ENCODE measurements at regions not wholly inside any gene's neighbourhood (a gene's known extent, or its start where the extent isn't known, plus 50 kb on each side); places are given as distances from the start of the nearest gene placed in this dataset.
A peak's percentile ranks its signal among the peaks of the same experiment; 100 is the strongest.

GRCh38 chr13:53254500-53254899 lies 225.9 kb downstream of the OLFM4 start:
- Histone ChIP-seq H3K4me1 (ENCODE audit: control insufficient read depth in 5 of 5, insufficient read depth in 5 of 5, low read length in 5 of 5) (no peaks in the 10 kb centered on the region), H3K27me3 (ENCODE audit: control insufficient read depth in 3 of 3, insufficient read depth in 3 of 3, low read length in 2 of 3) (peaks cover 0 to 3% (median 0%) of the 10 kb centered on the region in 3 donors), H3K9me3 (ENCODE audit: control insufficient read depth in 4 of 4, insufficient read depth in 3 of 4, low read length in 3 of 4) (peaks cover 0 to 4% (median 0%) of the 10 kb centered on the region in 4 donors), H3K36me3 (ENCODE audit: control insufficient read depth in 4 of 4, insufficient read depth in 4 of 4, low read length in 4 of 4) (no peaks in the 10 kb centered on the region), H3K9ac (ENCODE audit: insufficient read depth in 1 of 2, low read length in 2 of 2) (no peak overlapping the region), H3K4me3 (no peak overlapping the region), H3K27ac (ENCODE audit: low read depth in 1 of 2, low read length in 1 of 2) (no peak overlapping the region)
- WGBS, 2 donors: 22 to 30% methylated on average over 4 of the region's 4 CpGs
- ATAC-seq (ENCODE audit: insufficient read depth, low FRiP score): no peak
- no peak for TF ChIP-seq CTCF (IDR thresholded peaks at IDR 0.05; ENCODE audit: control extremely low read depth, extremely low read depth)
- peak in 2 of 3 donors; percentile 21 to 50 for DNase-seq

- Histone ChIP-seq H3K27me3 (ENCODE audit: control insufficient read depth in 3 of 3, insufficient read depth in 3 of 3, low read length in 2 of 3) (peaks cover 0 to 3% (median 0%) of the 10 kb centered on the region in 3 donors), H3K27ac (ENCODE audit: low read depth in 1 of 2, low read length in 1 of 2) (no peak overlapping the region), H3K4me1 (ENCODE audit: control insufficient read depth in 5 of 5, insufficient read depth in 5 of 5, low read length in 5 of 5) (no peaks in the 10 kb centered on the region), H3K9me3 (ENCODE audit: control insufficient read depth in 4 of 4, insufficient read depth in 3 of 4, low read length in 3 of 4) (peaks cover 0 to 4% (median 0%) of the 10 kb centered on the region in 4 donors), H3K4me3 (no peak overlapping the region), H3K36me3 (ENCODE audit: control insufficient read depth in 4 of 4, insufficient read depth in 4 of 4, low read length in 4 of 4) (no peaks in the 10 kb centered on the region), H3K9ac (ENCODE audit: insufficient read depth in 1 of 2, low read length in 2 of 2) (no peak overlapping the region)
- ATAC-seq (ENCODE audit: insufficient read depth, low FRiP score) (no peak), DNase-seq (no peak)
- 90% methylated on average over 5 of the region's 5 CpGs for WGBS, 2 donors
- TF ChIP-seq CTCF (IDR thresholded peaks at IDR 0.05; ENCODE audit: control extremely low read depth, extremely low read depth): no peak
Observed at GRCh38 chr13:53255795-53256194, 227.2 kb downstream of the OLFM4 start.

- ATAC-seq (ENCODE audit: insufficient read depth, low FRiP score) (no peak), DNase-seq (peak in 1 of 3 donors; percentile 5)
- no peaks in the 10 kb centered on the region for H3K4me1 ChIP-seq (ENCODE audit: control insufficient read depth in 5 of 5, insufficient read depth in 5 of 5, low read length in 5 of 5)
- peaks cover 0 to 3% (median 0%) of the 10 kb centered on the region in 3 donors for H3K27me3 ChIP-seq (ENCODE audit: control insufficient read depth in 3 of 3, insufficient read depth in 3 of 3, low read length in 2 of 3)
- H3K27ac ChIP-seq (ENCODE audit: low read depth in 1 of 2, low read length in 1 of 2): no peak overlapping the region
- peaks cover 0 to 4% (median 0%) of the 10 kb centered on the region in 4 donors for H3K9me3 ChIP-seq (ENCODE audit: control insufficient read depth in 4 of 4, insufficient read depth in 3 of 4, low read length in 3 of 4)
- 56 to 58% methylated on average over 8 of the region's 8 CpGs for WGBS, 2 donors
- no peaks in the 10 kb centered on the region for H3K36me3 ChIP-seq (ENCODE audit: control insufficient read depth in 4 of 4, insufficient read depth in 4 of 4, low read length in 4 of 4)
- no peak overlapping the region for H3K9ac ChIP-seq (ENCODE audit: insufficient read depth in 1 of 2, low read length in 2 of 2)
- H3K4me3 ChIP-seq: no peak overlapping the region
- TF ChIP-seq CTCF (IDR thresholded peaks at IDR 0.05; ENCODE audit: control extremely low read depth, extremely low read depth): no peak
Observed at GRCh38 chr13:53260594-53260993, 232.0 kb downstream of the OLFM4 start.

DNA sequence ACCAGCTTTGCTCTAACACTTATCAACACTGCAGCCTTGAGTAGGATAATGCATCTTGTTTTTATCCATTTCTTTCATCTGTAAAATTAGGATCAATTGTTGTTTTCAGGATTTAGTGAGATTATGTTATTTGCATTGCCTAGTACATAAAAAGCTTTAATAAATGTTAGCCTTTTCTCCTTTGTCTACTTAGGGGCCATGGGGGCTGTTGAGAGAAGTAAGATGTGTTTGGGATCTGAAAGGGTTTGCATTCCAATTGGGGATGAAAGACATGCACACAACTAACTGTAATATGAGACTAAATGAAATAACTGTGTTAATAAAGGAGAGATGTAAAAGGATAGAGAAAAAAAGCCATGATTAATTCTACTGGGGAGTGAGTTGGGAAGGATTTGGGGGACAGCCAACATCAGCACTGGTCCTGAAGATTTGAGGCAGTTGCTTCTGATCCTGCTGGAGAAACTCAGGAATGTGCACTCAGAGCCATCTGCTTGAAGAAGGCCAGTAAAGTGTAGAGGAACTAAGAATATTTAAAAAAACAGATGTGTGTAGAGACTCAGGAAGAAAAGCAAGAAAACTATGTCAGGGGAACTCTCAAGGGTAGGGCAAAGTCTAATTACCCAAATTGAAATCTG lies 236.3 kb downstream of the OLFM4 start:
- TF ChIP-seq CTCF (IDR thresholded peaks at IDR 0.05; ENCODE audit: control extremely low read depth, extremely low read depth): no peak
- Histone ChIP-seq H3K27ac (ENCODE audit: low read depth in 1 of 2, low read length in 1 of 2) (no peak overlapping the region), H3K4me3 (no peak overlapping the region), H3K4me1 (ENCODE audit: control insufficient read depth in 5 of 5, insufficient read depth in 5 of 5, low read length in 5 of 5) (no peaks in the 10 kb centered on the region), H3K36me3 (ENCODE audit: control insufficient read depth in 4 of 4, insufficient read depth in 4 of 4, low read length in 4 of 4) (no peaks in the 10 kb centered on the region), H3K27me3 (ENCODE audit: control insufficient read depth in 3 of 3, insufficient read depth in 3 of 3, low read length in 2 of 3) (peaks cover 0 to 3% (median 0%) of the 10 kb centered on the region in 3 donors), H3K9ac (ENCODE audit: insufficient read depth in 1 of 2, low read length in 2 of 2) (no peak overlapping the region), H3K9me3 (ENCODE audit: control insufficient read depth in 4 of 4, insufficient read depth in 3 of 4, low read length in 3 of 4) (no peaks in the 10 kb centered on the region)
- ATAC-seq (ENCODE audit: insufficient read depth, low FRiP score): no peak
- DNase-seq: no peak
